ENCODE measurements at regions not wholly inside any gene's neighbourhood (a gene's known extent, or its start where the extent isn't known, plus 50 kb on each side); places are given as distances from the start of the nearest gene placed in this dataset.

DNA sequence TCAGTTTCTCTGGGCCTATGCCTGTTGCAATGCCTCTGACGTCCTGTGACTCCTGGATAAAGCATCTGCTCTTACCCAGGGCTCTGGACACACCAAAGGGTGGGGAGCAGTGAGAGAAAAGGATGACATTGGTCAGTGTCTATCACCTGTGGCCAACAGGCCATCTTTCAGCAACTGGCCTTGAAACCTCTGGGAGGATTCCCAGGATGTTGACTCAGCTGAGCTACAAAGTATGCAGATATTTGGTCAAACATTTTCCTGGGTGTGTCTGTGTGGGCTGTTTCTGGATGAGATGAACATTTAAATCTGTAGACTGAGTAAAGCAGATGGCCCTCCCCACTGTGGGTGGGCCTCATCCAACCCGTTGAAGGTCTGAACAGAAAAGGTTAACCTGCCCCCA lies 149.9 kb downstream of the SPATA19 start:
- DNase-seq (ENCODE audit: low spot score), result no peak

DNA sequence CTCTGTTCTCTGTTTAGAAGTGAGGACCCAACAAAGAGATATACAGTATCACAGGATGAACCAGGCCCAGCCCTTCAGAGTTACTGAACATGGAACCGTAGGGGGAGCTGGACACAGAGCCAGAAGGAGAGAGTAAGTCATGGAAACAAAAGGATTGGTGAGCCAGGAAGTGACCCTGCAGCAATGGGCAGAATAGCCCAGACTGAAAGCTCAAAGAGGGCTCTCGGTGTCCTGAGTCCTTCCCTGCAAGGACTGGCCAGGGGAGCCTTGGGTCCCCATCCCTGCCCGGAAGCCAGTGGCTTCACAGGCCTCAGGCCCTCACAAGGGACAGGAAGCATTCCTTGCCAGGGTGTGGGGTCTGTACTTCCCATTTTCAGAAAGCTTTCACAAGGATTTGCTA lies 150.6 kb downstream of the SPATA19 start:
- no peak for DNase-seq (ENCODE audit: low spot score)

DNA sequence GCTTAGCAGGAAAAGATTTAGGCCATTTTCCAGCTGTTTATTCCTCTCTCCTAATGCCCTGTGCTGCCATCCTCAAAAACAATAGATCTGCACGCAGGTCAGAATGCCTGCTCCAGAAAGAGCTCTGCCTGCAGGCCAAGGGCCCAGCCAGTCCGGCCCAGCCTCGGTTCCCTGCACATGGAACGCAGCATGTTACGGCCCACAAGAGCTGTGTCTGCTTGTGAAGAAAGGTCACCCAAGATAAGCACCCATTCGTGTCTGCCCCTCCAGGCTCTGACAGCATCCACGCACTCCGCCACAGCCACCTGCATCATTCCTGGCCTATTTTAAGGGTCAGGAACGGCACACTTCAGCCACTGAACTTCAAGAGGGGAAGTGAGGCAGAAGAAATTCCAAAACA lies 152.2 kb downstream of the SPATA19 start:
- no peak for DNase-seq (ENCODE audit: low spot score)

DNA sequence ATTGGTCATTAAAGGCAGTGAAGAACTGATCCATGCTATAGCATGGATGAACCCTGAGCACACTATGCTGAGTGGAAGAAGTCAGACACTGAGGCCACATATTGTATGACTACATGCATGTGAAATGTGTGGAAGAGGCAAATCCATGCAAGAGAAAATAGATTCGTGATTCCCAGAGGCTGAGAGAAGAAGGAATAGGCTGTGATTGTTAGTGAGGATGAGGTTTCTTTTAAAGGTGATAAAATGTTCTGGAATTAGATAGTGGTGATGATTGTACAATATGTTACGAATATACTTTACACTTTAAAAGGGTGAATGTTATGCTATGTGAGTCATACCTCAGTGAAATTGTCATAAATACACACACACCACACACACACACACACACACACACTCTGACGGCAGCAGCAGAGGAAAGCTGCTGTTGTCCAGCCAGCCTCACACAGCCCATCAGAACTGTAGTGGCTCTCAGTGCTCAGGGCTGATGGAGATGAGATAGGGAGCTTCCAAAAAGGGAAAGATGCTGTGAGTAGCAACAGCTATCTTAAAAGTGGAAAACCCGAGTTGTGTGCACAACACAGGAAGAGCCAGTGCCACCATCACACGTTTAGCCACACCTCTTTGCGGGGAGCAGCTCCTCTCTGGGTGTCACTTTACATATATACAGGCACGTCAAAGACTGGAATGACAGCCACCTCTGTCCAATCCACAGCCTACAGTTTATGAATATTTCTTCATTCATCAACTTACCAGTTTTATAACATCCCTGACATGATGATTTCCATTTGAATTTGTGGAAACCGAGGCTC lies 153.0 kb downstream of the SPATA19 start:
- DNase-seq (ENCODE audit: low spot score), result no peak

DNA sequence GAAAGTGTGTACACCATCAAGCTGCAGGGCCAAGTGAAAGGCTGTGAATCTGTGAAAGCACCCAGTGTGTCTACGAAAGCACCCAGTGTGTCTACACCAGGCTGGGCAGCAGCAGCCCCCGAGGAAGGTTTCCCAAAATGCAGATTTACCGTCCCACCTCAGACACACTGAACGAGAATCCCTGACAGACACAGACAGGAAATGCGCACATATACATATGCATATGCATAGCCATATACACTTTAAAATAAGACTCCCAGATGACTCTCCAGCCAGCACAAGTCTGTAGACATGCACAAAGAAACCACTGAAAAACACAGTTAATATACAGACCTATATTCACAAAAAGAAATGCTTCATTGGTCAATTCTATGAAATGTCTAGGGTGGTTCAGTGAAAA lies 155.5 kb upstream of the OPCML start:
- no peak for DNase-seq (ENCODE audit: low spot score)

DNA sequence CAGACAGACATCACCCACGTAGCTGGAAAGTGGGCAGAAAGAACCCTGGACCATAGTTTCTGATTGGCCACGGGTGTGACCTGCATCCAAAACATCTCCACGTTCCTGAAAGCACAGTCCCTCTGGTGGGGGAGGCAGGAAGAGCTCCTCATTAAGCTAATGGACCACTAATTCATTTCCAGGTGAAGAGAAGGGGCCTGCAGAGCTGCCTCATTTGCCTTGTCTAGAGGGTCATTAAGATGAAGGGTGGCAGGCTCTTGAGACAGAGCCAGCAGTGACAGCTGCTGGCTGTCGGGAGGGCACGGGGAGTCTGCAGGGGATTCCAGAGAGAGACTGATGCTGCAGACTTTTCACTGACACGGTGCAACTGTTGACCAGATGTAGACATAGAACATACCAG lies 149.6 kb upstream of the OPCML start:
- DNase-seq (ENCODE audit: low spot score), result no peak

DNA sequence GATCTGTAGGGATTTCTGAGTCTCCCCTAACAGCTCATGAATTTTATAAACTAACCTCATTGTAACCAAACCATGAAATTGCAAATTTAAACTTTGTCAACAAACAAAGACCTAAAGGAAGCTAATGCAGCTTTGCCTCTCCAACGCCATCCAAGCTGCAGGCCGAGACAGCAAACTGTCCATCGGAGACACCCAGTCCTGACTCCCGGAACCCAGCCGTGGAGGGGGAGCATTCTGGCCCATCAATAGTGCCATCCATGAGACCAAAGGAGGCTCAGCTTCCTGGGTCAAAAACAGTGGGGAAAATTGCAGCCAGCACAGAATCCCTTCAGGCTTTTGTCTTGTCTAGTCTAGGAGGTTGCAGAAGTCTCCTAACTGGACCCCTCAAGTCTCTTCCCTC lies 147.6 kb upstream of the OPCML start:
- no peak for DNase-seq (ENCODE audit: low spot score)

DNA sequence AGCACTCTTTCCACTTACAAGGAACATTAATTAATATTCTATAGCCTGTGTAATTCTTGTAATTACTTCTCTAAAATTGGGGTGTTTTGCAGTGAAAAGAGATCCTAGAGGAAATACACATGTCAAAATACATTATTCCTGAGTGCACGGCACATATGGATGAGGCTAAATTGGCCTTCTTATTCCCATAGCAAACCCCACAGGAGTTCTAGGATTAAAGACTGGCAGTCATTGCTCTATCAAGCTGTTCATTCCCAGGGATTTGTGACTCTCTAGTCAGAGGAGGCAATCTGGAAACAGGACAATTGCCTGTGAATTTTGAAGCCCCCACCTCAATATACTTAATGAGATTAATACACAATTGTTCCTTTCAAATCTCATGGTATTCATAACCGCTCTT lies 145.9 kb upstream of the OPCML start:
- no peak for DNase-seq (ENCODE audit: low spot score)

DNA sequence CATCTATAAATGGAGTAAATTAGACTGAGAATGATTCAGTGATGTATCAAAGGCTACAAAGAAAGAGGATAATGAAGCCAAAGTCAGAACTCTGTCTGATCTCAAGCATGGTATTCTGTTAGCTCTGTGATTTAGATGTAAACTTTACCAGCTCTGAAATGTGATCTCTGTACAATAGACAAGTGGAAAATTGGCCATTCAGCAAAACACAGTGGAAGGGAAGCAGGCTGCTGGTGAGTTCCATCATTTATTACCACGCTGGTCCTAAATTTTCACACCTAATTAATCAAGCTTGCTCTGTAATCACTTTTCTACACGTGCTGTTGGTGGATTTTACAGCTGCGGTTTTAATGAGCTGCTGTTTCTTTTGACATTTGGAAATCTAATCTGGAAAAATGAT lies 145.1 kb upstream of the OPCML start:
- DNase-seq (ENCODE audit: low spot score), result no peak

DNA sequence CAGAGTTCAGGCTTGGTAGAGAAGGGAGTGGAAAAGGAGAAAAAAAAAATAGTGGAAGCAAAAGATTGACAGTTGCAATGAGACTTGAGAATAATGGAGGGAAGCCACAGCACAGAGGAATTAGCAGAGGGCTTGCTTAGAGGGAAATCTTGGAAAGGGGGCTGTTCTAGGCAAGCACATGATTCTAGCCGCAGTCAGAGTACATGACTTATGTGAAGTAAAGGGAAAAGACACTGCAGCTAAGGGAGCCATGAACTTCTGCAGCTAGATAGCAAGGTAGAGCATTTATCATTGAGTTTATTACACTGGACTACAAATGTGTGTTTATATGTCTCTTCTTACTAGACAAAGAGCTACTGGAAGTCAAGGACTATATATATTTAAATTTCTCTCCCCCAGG lies 144.0 kb upstream of the OPCML start:
- no peak for DNase-seq (ENCODE audit: low spot score)

DNA sequence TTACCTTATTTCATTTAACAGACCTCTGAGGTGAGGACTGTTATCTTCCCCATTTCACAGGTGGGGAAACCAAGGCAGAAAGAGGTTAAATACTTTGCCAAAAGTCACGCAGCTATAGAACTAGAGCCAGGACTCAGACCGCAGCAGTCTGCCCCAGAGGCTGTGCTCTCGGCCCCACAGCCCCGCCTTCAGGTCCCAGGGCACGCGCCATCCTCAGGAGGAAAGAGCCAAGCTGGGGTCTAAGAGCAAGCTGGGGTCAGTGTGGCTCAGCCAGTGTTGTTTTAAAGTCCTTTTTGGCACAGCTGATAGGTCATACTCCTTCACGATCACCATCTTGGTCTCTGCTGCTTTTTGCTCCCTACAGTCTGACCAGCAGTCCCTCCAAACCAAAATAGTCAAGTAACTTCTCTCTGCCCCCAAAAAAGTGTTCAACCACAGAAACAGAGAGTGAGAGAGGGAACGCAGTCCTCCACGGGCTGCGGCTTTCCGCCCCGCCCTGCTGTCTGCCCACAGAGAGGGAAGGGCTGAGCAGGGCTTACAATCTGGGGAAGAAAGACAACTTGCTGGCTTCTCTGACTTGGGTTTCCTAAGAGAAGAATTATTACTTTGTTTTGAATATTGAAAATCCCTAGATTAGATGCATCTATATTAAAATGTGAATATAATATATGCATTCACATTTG lies 137.2 kb upstream of the OPCML start:
- no peak for DNase-seq (ENCODE audit: low spot score)

DNA sequence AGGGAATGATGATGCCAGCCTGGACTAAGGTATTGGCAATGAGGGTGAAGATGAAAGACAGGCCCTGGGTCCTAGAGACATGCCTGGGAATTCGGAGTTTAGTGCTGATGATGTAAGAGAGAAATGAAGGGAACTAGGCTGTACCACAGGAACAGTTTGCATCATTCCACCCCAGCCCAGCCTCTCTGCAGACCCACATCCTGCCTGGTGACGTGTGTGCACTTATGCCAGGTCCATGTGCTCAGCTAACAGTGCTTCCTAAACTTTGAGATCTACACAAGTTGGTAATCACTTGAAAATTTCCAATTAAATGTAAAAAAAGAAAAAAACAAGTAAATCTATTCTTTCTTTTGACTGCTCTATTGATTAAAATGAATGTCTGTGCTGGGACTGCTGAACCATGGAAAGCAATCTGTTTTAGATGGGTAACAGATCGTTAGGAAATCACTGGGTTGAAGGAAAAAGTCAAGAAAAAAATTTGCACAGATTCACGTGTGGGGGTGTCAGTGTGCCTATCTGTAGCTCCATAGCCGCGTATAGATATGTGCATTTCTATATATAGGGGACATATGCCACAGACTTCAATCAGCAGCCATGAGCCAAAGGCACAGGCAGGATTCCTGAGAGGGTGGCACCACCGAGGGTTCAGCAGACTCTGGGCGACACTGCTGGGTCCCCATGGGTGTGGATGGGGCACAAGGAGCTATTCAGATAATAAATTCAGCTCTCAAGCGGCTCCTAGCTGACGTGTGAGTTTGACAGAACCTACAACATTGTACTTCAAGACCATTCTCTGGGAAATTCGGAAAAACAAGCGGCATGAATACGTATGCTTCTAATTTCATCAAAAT lies 131.1 kb upstream of the OPCML start:
- DNase-seq (ENCODE audit: low spot score), result no peak

DNA sequence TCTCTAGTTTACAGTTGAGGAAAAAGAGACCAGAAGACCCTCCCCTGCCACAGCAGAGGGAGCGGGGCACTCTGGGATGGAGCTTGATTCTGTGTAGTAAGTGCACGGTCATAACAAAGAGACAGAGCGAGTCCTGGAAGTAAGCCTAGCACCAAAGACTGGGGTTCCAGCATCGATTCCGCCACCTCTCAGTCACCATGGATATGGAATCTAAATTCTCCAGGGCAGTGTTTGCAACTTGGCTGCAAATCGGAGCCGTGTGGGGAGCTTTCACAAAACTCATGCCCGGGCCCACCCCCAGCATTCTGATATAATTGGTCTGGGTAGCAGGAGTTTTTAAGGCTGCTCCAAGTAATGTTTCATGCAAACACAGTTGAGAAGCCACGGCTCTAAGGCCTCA lies 129.5 kb upstream of the OPCML start:
- DNase-seq (ENCODE audit: low spot score), result peak; percentile 29

DNA sequence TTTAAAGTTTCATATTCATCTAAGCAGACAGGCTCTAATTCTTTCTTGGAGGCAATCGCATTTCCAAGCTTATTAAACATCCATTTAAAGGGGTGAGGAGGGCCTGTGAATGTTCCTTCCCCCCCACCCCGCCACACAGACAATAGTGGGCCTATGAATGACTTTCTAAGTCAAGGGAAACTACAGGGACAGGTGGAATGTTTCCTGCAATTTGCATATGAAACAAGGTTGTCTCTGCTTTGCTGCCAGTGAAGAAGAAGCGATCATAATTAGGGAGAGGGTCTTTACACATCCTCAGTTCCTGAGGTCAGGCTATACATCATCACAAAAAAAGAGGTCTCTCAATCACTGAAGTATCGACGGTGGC lies 127.9 kb upstream of the OPCML start:
- no peak for DNase-seq (ENCODE audit: low spot score)

DNA sequence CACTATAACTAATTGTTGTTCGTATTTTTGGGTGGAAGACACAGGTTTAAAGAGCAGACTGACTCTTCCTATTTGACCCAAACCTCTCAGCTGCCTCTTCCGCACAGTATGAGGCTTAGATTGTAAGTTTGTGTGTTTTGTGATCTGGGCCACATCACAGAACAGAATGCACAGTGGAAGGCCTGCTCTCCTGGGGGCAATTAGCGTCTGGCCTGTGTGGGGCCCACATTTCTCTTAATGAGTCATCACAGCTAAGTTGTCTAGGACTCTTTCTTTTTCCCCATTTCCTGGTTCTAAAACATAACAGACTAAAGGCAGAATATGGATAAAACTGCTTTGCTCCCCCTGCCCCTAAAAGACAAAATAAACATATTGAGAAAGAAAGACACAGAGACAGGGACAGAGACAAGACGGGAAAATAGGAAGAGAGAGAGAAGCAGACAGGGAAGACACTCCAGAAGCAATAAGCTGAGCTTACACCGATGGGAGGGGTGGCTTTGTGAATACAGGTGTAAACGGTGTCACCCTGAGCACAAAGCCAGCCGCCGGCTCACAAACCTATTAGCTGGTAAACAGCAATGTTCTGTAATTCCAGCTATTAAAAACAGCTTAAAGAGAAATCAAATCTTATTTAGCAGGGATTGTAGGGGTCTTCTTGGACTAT lies 127.4 kb upstream of the OPCML start:
- DNase-seq (ENCODE audit: low spot score), result no peak

DNA sequence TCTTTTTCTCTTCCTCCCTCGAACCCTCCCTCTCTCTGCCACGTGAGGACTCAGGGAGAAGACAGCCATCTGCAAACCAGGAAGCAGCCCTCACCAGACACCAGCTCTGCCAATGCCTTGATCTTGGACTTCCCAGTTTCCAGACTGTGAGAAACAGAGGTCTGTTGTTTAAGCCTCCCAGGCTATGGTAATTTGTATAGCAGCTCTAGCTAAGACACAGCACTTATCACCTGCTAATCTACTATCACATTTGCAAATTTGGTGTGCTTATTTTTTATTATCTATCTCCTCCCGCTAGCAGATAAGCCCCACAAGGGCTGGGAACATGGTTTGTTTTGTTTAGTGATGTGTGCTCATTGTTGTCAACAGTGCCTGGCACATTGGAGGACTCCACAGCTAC lies 124.8 kb upstream of the OPCML start:
- no peak for DNase-seq (ENCODE audit: low spot score)

DNA sequence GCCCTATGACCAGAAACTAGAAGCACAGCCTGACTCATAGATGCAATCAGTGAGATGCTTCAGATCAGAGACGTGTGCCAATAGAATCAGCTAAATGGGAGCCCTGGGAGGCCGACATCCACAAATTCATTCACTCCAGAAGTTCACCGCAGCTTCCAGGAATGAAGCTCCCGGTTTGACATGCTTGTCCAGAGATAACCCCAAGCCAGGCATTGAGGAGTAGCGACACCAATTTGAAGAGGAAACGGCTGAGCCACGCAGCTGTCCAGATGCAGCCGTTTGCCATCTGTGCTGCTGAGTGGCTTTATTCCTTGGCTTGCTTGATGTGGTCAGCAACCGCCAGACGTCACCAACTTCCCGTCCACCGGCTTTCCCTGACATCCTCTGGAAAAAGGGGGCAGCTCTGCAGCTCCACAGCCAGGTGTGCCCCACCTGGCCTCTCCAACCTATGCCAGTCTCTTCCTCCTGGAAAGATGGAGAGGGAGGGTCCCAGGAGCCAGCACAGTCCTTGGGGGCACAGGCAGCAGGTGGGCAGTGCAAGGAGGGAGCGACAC lies 123.9 kb upstream of the OPCML start:
- no peak for DNase-seq (ENCODE audit: low spot score)

DNA sequence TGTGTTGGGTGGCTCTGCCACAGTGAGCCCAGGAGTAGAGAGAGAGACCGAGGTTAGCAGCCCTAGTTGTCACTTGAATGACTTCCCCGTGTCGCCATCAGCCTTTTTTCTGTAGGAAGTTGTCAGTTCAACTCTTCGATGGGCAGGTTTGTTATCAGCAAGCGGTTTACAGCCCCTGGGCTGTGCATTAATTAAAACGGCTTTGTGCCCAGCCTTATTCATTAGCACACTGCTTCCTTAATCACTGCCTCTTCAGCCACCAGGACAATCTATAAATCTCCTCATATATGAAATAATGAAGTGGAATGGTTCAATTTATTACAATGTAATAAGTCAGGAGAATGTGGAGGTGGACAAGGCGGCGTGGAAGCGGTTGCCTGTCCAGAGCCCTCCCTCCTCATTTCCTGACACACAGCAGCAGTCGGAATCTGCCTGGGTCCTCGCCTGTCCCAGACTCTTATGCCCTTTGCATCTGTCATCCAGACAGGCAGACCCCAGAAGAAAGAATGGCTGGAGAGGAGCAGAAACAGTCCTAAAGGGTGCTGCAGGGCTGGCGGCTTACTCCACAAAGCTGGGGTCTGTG lies 122.4 kb upstream of the OPCML start:
- no peak for DNase-seq (ENCODE audit: low spot score)

DNA sequence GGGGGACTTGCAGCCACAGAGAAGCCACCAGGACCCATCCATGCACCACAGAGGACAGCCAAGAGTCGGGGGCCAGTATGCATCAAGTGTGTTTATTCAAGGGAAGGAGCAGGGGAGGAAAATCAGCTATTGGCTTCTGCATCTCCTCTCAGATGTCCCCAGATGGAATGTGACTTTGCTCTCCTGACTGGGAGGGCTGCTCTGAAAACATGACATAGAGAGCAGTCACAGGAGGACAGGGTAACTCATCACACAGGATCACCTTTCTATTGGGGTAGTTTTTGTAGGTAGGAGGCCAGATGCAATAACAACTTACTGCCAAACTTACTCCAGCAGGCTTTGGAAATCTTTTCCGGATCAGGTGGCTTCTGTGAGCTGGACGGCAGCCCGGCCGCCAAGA lies 121.0 kb upstream of the OPCML start:
- DNase-seq (ENCODE audit: low spot score), result no peak

DNA sequence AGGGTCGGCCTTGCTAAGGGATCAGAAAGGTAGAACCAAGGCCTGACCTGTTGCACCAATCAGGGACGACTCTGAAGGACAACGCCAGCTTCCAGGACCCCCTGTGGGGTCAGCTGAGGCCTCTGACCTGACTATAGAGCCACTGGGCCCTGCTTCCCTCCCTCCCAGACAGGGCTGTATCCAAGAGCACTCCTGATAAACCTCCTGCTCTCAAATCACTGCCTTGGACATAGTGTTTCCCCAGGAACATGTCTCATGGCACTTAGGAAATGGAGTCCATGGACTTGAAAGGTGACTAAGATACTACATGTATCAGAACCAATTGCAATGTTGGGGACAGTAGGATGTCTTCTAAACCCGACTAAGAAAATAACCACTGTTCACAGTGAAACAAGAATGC lies 117.8 kb upstream of the OPCML start:
- no peak for DNase-seq (ENCODE audit: low spot score)

DNA sequence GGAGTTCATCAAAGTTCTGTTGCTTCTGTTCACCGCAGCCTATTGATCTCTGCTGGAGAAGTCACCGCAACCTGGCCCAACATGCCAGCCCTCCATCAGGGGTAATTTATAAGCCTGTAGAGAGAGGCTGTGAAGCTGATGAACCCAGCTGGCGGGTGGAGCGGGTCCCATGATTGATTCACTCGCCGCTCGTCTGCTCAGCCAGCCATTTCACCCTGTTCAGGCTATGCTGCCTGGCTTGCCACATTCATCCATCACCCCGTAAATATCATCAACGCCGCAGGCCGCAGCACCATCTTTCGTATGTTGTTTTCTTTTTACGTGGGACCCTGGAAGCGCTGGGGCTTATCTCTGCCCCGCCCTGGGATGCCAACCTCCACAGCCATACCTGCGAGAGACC lies 116.7 kb upstream of the OPCML start:
- DNase-seq (ENCODE audit: low spot score), result no peak

DNA sequence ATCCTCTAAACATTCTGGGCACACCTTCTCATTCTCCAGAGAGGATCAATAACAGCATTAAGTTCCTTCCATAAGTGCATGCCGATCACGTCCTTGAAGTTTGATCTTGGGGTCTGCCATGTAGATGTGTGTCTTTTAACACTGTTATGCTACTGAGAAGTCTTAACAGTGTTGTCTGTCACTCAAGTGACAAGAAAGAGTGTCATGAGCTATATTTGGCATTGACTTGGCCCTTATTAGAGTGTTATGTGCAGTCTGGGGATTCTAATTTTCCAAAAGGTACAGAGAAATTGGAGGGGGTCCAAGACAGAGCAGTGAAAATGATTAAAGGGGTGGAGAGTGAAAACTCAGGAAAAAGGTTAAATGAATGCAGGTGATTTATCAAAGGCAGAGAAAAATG lies 107.1 kb upstream of the OPCML start:
- DNase-seq (ENCODE audit: low spot score), result no peak

Data from globus pallidus (tissue), 1 donor.